T-helper 9 cell (primary cell): ENCODE measurements at regions not wholly inside any gene's neighbourhood (a gene's known extent, or its start where the extent isn't known, plus 50 kb on each side); places are given as distances from the start of the nearest gene placed in this dataset.

Experiments
- DNase-seq: peaks from one replicate; pipeline ENCODE4 v3.0.0-alpha.2; 2020

DNA sequence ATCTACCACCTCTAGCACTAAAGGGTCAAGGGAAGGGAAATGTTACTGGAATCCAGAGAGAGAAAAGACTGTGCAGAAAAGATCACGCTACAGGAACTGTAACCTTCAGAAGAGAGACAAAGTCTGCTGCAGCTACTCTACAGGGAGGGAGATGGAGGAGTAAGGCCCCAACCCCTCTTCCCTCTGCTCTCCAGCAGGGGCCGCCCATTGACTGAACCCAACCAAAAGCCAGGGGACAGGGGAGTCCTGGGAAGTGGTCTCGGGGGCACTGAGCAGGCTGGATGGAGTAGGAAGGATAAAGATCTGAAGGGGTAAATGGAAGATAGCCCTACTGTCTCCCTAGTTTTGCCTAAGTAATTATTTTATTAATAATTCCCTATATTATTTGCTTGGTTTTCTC lies 72.8 kb upstream of the NR5A2 start:
- DNase-seq = no peak

DNA sequence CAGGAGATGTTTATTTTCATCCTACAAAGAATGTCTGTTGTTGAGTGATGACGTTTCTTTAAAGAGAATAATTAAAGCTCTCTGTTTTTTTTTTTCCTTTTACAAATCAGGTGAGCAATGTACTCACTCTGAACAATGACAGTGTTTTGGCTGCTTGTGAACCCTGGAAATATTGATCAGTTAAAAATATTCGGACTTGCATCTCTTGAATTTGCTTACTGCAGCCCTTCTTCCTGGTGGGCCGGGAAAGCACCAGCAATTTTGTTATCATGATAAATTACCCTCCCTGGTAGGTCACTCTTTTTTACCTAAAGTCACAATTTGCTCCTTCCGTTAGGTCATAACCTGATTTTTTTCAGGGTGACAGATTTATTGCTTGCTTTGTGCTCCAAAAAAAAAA lies 72.3 kb upstream of the NR5A2 start:
- DNase-seq = no peak

DNA sequence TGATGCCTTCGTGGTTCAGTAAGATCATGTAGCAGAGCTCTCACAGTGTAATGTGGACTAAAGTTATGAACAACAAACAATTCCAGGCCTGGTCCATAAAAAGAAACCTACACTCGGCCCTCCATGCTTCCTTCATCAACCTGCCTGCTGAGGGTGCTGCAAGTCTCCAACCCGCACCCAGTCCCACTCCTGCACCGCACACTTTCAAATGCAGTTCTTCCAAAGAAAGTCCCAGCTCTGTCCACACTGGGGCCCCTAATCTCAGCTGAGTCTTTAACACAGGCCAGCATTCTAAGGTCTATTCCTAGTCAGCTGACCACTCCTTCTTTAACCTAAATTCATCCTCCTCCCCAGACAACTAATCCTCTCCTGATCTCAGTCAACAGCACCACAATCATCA lies 71.5 kb upstream of the NR5A2 start:
- no peak for DNase-seq

DNA sequence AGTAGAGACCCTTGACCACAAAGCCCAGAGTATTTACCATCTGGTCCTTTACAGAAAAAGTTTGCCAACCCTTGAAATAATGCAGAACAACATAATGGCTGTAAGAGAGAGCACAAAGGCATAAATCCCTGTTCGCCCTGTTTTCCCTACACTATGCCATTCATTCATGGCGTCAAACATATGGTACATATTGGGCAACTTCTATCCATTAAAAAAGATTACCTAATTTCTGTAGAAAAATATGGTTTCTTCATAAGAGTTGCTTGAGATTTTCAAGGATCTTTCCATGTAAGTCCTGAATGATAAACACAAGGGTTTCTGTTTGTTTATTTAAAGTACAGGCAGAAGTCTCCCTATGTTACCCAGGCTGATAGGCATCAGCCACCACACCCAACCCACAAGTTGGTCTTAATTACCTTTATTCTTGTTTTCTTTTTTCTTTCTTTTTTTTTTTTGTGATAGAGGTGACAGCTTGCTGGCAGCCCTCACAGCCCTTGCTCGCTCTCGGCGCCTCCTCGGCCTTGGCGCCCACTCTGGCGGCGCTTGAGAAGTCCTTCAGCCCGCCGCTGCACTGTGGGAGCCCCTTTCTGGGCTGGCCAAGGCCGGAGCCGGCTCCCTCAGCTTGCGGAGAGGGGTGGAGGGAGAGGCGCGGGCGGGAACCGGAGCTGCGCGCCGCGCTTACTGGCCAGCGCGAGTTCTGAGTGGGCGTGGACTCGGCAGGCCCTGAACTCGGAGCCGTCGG lies 68.3 kb upstream of the NR5A2 start:
- no peak for DNase-seq

DNA sequence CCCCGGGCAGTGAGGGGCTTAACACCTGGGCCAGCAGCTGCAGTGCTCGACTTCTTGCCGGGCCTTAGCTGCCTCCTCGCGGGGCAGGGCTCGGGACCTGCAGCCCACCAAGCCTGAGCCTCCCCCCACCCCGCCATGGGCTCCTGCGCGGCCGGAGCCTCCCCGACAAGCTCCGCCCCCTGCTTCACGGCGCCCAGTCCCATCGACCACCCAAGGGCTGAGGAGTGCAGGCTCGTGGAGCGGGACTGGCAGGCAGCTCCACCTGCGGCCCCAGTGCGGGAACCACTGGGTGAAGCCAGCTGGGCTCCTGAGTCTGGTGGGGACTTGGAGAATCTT lies 67.8 kb upstream of the NR5A2 start:
- no peak for DNase-seq

DNA sequence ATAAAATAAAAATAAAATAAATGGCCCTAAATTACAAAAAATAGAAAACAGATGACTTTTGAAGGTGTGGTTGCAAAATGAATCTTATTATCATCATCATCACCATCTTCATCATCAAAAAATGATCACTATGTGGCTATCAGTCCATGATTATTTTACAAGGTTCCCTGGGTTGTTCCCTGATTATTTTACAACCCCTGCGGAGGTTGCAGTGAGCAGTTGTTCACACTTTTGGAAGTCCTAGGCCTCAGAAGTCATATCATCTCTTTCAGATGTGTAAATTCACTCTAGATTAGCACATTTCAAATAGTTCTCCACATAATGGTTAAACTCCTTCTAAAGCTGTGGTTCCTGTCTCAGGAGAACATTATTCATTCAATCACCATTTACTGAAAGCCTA lies 57.4 kb upstream of the NR5A2 start:
- no peak for DNase-seq

DNA sequence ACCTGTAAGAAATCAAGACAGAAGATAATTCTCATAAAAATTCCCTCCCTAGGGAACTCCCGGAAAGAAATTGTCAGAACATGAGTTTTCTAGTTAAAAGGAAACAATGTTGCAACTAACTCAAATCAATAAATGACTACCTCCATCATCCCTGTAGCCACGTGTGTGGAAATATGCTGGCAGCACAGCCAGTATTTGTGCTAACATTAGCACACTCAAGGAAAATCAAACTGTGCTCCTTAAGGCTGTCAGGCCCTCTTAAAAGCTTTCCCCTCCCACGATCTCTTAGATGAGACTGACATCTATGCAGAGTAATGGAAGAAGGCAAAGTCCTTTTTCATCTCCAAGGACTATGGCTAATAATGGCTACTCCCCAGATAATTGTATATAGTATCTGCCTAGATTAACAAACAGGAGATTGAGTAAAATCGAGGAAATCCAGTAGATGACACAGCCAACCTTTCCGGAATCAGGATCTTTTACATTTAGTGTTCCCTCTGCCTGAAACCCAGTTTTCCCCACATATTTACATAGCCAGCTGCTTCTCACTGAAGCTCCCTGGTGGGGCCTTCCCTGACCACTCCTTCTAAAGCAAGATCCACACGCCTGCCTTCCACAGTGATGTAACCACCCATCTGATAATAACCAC lies 50.9 kb upstream of the NR5A2 start:
- no peak for DNase-seq
